ENCODE measurements at regions not wholly inside any gene's neighbourhood (a gene's known extent, or its start where the extent isn't known, plus 50 kb on each side); places are given as distances from the start of the nearest gene placed in this dataset.

DNA sequence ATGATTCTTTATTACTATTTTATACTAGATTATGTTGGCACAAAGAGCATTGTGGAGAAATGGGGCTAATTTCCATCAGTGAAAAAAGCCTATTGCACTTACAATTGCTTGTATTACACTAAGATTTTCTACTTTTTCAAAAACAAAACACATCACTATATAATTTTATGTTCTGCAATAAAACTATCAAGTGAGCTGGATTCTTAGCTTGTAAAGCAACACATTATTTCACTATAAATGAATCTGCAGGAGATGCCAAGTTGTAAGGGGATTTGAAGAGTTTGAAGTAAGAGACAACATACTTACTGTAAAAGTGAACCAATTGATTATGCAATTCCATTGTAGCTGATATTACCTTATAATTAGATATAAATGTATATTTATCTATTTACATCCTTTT is 333.3 kb upstream of the SEMA3D start:
- H3K4me1 Mint-ChIP-seq, result peaks cover 32% of the 10 kb centered on the region
- no peak overlapping the region for H3K27ac Mint-ChIP-seq
- H3K36me3 Mint-ChIP-seq, result peaks cover 2% of the 10 kb centered on the region
- DNase-seq (ENCODE audit: low spot score in 2 of 2, unreplicated experiment in 2 of 2), result no peak
- H3K4me3 Mint-ChIP-seq, result no peak overlapping the region
- H3K9me3 Mint-ChIP-seq, result peaks cover 3% of the 10 kb centered on the region
- no peaks in the 10 kb centered on the region for H3K27me3 Mint-ChIP-seq (ENCODE audit: low read depth)
- TF ChIP-seq, protein P1, sequence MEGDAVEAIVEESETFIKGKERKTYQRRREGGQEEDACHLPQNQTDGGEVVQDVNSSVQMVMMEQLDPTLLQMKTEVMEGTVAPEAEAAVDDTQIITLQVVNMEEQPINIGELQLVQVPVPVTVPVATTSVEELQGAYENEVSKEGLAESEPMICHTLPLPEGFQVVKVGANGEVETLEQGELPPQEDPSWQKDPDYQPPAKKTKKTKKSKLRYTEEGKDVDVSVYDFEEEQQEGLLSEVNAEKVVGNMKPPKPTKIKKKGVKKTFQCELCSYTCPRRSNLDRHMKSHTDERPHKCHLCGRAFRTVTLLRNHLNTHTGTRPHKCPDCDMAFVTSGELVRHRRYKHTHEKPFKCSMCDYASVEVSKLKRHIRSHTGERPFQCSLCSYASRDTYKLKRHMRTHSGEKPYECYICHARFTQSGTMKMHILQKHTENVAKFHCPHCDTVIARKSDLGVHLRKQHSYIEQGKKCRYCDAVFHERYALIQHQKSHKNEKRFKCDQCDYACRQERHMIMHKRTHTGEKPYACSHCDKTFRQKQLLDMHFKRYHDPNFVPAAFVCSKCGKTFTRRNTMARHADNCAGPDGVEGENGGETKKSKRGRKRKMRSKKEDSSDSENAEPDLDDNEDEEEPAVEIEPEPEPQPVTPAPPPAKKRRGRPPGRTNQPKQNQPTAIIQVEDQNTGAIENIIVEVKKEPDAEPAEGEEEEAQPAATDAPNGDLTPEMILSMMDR (IDR thresholded peaks at IDR 0.05; ENCODE audit: unreplicated experiment), result no peak

DNA sequence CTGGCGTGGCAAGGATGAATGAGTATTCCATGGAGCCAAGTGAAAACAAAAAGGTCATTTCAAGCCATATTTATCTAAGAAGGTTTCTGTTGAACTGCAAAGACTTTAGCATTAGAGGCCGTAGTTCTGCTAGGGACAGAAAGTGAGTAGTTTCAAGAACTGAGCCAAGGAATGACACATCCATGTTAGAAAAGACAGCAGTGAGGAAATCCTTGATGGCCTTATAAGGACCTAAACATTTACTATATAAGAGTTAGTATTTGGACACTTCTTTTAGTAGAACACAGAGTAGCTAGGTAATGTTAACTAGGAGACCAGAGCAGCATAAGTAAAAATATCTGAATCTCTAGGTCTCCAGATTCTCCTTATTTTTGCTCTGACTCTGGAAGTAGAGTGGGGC is 329.8 kb upstream of the SEMA3D start:
- Mint-ChIP-seq H3K36me3 (peaks cover 6% of the 10 kb centered on the region), H3K4me1 (peaks cover 14% of the 10 kb centered on the region), H3K27ac (no peak overlapping the region), H3K4me3 (no peak overlapping the region), H3K27me3 (ENCODE audit: low read depth) (no peaks in the 10 kb centered on the region), H3K9me3 (peaks cover 20% of the 10 kb centered on the region)
- no peak for DNase-seq (ENCODE audit: low spot score in 2 of 2, unreplicated experiment in 2 of 2)
- TF ChIP-seq, protein P1 (IDR thresholded peaks at IDR 0.05; ENCODE audit: unreplicated experiment), result no peak

DNA sequence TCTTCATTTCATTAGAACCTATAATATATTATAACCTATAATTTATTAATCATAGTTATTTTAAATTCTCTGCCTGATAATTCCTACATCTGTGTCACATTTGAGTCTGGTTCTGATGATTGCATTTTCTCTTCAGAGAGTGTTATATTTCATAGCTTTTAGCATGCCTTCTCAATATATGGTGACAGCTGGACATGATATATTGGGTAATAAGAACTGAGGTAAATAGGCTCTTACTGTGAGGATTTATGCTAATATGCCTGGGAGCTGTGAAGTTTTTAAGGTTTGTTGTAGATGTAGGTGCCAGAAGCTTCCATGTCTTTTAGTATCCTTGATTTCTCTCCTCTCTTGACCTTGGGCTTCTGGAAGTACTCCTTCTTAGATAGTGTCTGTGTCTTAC is 325.9 kb upstream of the SEMA3D start:
- TF ChIP-seq, protein P1 (IDR thresholded peaks at IDR 0.05; ENCODE audit: unreplicated experiment), result no peak
- H3K9me3 Mint-ChIP-seq, result peaks cover 16% of the 10 kb centered on the region
- DNase-seq (ENCODE audit: low spot score in 2 of 2, unreplicated experiment in 2 of 2), result no peak
- no peak overlapping the region for H3K4me3 Mint-ChIP-seq
- H3K27me3 Mint-ChIP-seq (ENCODE audit: low read depth), result no peaks in the 10 kb centered on the region
- H3K36me3 Mint-ChIP-seq, result peaks cover 5% of the 10 kb centered on the region
- no peak overlapping the region for H3K27ac Mint-ChIP-seq
- peaks cover 26% of the 10 kb centered on the region for H3K4me1 Mint-ChIP-seq

DNA sequence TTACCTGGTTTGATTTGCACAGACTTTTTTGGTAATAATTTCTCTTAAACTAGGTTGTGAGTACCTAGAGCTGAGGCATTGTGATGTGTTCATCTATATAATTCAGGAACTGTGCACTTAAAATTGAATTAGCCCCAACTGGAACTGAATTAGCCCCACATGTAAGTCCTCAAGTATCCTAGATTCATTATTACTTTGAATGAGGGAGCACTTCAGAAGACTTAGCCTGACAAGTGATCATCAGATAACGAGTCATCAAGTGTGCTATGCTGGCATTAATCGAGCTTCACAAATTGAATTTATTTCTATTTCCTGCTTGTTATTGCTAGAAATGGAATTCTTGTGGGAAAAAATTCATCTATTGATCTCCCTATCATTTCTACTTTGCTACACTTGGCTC is 323.4 kb upstream of the SEMA3D start:
- Mint-ChIP-seq H3K27ac (no peak overlapping the region), H3K4me3 (no peak overlapping the region), H3K36me3 (peaks cover 5% of the 10 kb centered on the region), H3K4me1 (peaks cover 26% of the 10 kb centered on the region), H3K9me3 (peaks cover 20% of the 10 kb centered on the region), H3K27me3 (ENCODE audit: low read depth) (no peaks in the 10 kb centered on the region)
- no peak for DNase-seq (ENCODE audit: low spot score in 2 of 2, unreplicated experiment in 2 of 2)
- TF ChIP-seq, protein P1 (IDR thresholded peaks at IDR 0.05; ENCODE audit: unreplicated experiment), result no peak

DNA sequence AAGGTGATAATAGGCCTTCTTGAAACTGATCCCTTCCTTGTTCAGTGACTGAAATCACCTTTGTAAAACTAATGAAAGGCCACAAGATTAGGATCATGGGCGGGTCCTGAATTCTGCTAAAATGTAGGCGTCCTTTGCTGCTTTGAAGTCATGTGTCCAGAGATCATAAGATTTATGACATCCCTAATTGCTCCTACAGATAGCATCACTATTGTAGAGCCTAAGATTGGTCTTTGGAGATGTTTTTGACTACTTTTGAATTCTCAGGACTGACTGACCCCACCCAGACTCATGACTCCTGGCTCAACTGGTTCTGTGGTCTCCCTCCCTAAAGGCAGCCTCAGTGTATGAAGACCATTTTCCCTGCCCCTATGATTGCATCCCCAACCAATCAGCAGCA is 322.6 kb upstream of the SEMA3D start:
- H3K4me1 Mint-ChIP-seq, result peaks cover 26% of the 10 kb centered on the region
- peaks cover 26% of the 10 kb centered on the region for H3K9me3 Mint-ChIP-seq

More for the DNA sequence above, 322.6 kb upstream of the SEMA3D start:
- H3K27ac Mint-ChIP-seq, result no peak overlapping the region
- no peak for DNase-seq (ENCODE audit: low spot score in 2 of 2, unreplicated experiment in 2 of 2)
- TF ChIP-seq, protein P1 (IDR thresholded peaks at IDR 0.05; ENCODE audit: unreplicated experiment), result no peak
- H3K4me3 Mint-ChIP-seq, result no peak overlapping the region
- no peaks in the 10 kb centered on the region for H3K27me3 Mint-ChIP-seq (ENCODE audit: low read depth)
- H3K36me3 Mint-ChIP-seq, result peaks cover 5% of the 10 kb centered on the region
